GM21390 (cell line): ENCODE measurements at regions not wholly inside any gene's neighbourhood (a gene's known extent, or its start where the extent isn't known, plus 50 kb on each side); places are given as distances from the start of the nearest gene placed in this dataset.
A peak's percentile ranks its signal among the peaks of the same experiment; 100 is the strongest.

Experiments used
- ATAC-seq: cut with Tn5 transposase; IDR thresholded peaks from one replicate; pipeline ENCODE4 v1.9.1; 2021; ENCODE audit not compliant: unreplicated experiment

DNA sequence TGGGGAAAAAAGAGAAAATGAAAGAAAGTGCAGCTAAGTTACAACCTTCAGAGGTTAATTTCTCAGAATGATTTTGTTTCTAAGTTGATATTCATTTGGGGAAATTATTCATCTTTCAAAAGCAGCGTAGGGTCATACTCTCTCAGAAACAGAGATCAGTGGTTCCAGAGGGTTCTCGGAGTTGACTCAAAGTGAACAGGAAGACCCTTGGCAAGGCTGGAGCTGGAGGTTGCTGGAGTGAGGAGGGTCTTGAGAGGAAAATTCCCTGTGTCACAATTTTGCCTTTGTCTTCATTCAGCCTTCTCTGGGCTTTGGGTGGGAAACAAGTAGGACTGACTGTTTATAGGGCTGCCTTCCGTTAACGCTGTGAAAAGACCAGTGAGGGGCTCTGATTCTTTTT lies 168.2 kb downstream of the ICOS start:
- no peak for ATAC-seq

DNA sequence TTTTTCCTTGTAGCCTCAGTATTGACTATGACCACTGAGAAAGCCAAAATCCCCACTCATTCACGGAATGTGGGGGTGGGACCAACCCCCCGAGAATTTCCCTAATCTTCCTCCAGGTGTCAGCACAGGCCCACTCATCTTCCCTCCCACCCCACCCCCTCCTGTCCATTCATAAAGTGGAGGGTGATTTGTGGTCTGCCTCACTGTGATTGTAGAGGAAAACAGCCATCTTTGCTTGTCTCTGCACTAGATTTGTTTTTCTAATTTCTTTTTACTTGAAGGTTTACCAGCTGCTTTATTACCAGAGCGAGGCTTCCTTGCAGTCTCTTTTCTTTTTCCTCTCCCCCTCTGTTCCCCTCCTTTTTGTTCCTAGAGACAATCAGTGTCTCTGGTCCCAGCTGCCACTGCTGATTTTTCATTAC lies 171.8 kb downstream of the ICOS start:
- ATAC-seq = no peak

DNA sequence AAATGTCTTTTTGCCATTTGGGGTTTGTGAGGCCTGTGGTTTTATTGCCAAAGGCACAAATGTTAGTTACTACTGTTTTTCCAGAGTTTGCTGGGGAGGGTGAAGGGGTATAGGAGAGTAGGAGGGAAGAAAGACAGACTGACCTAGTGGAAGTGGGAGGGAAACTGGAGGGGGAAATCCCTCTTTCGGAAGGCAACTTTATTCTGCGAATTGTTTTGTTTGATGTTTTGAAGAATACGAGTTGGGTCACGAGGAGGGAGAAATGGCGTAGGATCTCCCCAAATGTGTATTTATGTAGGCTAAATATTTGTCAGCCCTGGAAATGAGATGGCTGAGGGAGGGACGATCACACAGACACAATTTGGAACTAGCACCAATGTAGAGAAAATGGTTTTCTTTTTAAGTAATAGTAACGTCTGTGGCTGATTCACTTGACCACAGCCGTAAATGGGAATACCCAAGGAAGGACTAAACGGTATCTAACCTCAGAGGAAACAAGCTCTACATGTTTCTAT lies 172.3 kb downstream of the ICOS start:
- no peak for ATAC-seq

DNA sequence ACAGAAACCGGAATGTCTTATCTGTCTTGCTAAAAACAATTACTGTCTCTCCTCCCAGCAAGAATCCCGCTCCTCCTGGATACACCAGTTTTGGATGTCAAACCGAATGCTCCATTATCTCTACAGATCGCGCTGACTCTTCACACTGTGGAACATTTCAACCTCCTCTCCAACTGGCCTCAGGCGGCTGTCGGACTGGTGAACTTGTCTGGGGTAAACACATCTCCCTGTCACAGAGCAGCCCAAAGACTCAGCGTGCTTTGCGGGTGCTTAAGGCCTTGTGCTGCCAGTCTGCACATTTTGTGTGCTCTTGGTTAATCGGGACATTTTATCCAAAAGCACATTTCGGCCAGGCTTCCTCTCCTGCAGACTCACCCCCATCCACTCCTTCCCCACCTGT lies 173.1 kb downstream of the ICOS start:
- no peak for ATAC-seq

DNA sequence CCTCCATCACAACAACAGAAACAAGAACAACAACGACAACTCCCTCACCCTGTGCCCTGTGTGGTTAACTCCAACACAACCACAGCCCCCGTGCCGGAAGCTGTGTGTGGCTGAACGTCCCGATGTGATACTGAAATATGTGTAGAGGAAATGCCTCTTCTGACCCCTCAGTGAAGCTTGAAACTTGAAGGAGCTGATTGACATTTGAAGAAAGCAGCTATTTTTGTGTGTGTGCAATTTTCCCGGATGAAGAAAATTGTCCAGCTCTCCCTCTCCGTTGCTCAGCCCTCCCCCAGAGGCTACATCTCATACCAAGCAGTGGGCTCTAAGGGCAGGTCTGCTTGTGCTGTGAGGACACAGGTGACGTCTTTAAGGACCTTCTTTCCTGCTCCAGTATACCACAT lies 173.8 kb downstream of the ICOS start:
- ATAC-seq = peak; percentile 98

DNA sequence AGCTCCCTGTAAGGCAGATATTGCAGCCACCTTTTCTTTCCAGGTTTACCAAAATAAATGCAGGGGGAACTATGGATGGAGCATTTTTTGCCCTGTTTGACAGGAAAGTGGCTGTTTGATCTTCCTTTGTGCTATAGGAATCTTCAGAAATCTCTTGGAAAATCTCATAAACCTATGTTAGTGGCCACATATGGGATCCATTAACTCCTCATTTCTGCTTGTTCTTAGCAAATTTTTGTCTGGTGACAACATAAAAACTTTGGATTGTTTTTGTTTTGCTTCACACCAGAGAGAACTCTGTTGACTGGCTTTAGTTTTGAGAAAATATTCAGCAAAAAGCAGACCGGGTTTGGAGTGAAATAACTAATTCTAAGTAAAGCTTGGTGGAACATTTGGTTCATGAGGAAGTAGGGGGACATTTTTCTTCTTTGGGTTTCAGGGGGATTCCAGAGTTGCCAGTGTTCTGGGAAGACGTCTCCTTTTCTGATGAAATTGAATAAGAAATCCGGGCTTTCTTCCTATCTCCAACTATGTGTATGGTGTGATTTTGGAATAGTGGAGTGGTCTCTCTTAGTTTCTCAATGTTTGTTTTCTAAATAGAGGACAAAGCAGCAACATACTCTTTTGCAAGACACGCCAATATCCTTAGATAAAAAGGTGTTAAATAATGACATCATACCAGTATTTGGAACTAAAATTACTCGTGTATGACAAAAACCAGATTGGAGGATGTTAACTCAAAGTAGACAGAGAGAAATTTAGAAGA lies 174.4 kb downstream of the ICOS start:
- ATAC-seq = no peak

DNA sequence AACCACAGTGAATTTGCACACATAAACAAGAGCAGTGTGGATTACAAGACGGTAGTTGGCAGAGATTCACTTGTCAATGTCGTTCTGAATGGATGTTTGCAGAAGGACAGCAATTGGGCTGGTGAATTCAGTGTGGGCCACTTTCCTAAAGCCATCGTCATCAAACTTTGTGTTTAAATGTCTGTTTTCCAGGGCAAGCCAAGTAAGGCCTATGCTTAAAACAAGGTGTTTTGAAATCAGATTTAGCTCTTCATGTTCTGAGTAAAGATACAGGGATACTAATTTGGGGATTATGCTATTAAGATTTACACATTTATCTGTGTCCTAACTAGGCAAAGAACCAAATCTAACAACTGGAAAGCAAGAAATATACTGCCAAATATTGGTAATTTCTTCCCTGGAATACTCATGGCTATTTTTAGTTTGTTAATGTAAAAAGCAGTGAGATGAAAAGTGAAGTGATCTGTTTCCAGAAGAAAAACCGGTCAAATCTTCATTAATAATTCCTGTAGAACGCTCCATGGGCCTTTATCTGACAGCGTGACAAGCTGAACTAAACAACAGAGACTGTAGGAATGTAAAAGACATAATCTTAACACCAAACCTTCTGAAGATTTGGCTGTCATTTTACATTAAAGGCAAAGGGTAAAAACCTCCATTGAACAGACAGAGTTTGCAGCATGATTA lies 175.7 kb downstream of the ICOS start:
- ATAC-seq = no peak

DNA sequence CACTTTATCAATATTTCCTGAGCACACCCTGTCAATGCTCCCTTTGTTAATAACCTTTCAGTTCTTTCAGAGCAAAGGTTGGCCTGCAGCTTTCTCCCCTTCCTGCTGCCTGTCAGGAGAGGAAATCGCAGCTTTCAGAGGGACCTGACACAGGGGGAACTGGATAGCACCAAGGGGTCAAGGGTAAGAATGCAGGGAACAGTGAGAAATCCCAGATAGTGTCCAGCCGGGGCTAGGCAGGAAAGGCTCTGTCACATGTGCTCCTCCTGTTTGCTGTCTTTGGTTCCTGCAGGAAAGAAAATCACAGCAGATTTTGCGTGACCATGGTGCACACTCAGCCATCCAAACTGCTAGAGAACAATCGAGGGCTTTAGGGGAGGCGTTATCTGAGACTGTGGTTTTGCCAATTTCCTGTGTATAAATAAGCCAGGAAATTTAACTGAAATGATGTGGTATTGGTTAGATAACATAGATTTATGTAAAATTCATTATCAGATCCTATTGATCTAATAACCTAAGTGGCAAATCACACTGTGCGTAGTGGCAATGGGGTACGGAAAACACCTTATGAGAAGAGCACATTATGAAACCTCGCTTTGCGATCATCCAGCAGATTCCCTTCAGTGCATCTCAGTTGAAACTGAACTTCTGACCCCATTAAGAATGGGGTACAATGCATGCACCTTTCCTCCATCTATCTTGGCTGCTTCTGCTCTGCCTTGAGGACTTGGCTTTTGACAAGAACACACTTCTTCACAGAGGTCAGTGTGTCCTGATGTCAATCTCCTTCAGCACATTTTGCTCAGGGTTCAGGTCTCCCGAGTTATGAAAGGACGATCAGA lies 178.0 kb downstream of the ICOS start:
- ATAC-seq = no peak

DNA sequence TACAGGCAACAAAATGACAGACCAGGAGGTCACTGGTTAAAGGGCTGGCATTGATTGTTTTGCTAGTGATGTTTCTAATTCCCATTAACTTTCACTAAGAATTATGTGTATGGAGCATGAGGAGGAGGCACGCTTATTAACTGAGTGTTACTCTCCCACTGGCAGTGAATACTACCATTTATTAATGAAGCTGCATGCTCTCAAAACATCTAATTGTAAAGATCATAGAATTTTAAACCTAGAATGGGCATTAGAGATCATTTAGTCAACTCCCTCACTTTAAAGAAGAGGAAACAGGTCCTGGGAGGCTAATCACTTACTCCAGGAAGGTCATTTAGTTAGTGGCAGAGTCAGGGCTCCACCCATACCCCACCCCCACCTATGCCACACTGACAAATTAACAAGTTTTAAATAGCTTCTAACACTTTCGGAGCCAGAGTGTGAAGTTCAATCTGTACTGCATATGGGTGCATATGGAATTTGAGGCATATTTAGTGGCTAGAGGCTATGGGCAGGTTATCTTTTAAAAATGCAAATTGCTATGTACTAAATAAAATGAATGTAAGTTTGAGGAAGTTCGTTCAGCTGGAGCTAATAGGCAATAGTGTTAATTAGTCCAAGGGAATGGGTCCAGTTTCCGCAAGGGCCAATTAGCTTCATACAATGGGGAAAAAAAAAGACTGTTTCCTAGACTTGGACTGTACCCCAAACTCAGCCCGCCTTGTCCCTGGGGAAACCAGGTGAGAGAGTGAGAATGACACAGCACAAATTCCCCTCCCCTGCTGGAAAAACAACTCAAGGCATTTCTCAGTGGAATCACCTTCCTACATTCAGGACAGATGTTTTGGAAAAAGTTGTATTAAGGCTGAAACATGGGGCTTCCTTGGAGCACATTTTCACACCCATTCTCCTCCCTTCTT lies 178.8 kb downstream of the ICOS start:
- ATAC-seq = no peak

DNA sequence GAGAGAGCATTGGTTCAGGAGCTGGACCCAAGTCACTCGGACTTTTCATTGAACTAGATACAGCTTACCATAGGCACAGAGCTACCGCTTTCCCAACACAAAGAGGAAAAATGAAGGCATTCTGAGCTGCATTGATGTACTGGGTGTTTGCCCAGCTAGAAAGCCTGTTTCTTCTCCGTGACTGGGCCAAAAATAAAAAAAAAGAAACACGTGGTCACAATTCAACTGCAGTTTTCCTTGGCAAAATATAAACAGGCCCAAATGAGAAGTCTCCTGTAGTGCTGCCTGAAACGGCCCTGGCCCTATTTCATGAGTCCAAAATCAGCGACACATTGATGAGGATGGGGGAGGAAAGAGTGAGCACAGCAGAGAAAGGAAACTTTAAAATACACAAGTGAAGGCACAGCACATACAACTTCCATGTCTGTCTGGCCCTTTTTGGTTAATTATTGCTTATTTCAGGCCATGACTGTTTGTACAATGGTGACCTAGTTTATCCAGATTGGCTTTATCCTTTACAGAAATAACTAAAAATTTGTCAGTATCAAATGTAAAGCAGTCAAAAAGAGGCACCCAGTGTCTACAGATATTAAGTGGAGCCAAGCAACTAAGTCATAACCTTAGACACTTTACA lies 179.7 kb downstream of the ICOS start:
- ATAC-seq = no peak

DNA sequence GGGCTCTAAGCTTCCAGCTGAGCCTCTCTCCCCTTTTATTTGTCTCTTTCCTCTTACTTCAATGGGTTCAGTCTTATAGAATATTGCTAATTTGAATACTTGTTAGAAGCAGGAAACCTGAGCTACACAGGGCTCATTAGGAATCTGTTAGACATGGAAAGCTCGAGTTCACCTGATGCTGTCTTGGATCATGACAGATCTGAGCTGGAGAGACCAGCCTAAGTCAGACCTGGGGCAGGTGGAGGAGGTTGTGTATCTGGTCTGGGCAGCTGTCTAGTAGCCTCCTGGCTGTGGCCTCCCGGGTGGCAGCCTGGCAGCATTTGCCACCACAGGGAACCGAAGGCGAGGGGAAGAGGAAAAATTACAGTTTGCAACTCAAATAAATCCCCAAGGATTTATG lies 185.9 kb downstream of the ICOS start:
- no peak for ATAC-seq

DNA sequence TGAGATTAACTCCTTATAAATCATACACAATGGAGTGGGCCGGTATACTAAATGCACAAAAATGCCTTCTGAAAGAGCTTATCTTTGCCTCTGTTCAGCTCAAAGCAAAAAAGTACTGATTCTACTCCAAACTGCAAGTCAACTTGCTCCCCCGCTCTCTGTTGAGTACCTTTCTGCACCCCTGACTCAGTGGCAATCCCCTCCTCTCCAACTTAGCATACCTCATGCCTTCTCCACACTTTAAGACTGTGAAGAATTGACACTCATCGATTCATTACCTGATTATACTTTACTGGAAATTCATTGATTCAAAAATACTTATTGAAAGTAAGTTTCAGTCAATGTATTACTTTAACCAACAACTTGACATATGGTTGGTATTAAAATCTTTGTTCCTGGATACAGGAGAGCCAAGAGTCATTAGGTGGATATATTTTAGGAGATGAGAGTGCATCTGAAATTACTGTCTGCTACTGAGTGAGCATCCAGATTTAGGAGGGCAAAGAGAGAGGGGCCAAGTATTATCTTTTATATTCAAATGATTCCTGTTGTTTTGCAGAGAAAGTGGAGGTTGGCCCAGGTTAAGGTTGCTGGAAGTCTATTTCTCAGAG lies 187.7 kb downstream of the ICOS start:
- no peak for ATAC-seq

DNA sequence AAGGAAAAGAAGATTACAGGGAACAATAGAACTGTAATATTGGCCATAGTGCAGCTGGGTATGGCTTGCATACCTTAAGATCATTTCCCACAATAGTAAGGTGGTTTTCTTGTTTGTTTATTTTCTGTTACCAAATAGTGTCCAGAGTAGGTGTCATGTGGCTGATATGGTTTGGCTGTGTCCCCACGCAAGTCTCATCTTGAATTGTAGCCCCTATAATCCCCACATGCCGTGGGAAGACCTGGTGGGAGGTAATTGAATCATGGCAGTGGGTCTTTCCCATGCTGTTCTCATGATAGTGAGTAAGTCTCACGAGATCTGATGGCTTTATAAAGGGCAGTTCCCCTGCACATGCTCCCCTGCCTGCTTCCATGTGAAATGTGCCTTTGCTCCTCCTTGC lies 190.1 kb downstream of the ICOS start:
- no peak for ATAC-seq

DNA sequence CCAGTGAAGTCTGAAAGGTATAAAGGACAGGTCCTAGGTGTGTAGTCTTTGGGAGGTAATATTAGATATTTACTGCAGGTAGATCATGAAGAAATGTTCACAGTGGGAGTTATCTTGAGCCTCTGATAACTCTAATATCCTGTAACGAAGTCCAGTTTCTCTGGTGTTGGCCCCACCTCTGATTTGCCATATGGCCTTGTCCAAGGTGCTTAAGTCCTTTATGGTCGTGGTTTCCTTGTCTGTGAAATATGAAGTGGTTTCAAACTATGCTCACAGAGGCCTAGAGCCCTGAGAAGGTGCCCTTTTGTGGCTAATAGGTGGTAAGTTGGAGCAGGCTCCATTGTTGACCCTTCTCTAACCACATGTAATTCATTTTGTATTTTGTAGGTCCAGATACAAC lies 190.7 kb downstream of the ICOS start:
- ATAC-seq = no peak

DNA sequence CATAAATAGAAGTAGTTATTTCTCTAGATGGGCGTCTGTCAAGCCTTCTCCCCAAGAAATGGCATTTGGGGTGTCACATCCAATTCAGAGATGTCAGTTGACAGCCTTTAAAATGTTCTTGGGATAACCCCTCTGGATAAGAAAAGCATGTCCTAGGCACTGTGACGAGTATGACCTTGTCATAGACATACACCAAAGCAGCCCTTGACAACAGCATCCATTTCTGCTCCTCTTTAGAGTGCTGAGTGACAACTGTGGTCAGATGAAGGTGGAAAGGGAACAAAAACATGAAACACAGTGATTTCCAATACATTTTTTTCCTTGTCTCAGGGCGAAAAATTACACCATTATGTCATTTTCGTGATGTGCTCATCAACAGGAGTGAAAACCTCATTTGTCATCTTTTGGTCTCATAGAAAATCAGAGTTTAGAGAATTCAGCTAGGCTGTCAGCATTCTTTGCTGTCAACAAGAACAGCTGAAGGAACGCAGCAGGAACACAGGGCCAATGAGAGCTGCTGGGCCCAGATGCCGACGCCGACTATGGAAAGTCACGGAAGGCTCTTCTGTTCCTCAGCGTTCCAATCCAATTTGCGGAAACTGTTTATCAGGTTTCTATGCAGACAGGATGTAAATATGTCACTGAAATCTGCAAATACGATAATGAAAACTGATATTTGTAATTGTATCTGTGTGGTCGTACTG lies 193.2 kb downstream of the ICOS start:
- ATAC-seq = no peak

DNA sequence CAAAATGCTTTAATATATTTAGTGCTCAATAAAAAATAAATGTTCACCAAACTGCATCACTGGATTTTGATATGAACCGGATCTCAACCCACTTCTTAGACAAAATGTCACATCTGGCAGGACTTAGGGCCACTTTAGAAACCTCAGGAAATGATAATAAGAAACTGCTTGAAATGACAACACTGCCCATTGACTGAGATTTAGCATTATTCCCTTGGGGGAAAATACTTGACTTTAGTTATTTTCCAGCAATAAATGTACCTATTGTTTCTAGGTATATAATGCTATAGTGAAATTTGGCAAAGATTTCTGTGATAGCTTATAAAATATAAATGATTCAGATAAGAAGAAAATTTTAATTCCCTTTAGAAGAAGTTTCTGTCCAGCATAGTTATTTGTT lies 195.1 kb downstream of the ICOS start:
- no peak for ATAC-seq

DNA sequence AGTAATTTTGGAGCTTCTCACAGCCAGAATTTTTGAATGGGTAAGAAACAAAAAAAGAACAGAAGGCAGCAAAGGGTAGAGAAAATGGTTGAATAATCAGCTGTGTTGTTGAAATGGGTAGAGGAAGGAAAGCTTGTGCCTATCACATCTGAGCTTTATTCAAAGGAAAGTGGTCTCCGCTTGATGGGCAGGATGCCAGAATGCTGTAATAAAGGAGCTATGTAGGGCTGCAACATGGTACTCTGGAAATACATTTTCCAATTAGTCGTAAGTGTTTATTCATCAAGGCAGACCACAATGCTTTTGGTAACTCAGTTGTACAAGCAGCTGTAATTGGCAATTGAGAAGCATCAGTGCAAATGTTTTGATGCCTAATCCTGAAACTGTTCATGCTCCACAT lies 196.9 kb downstream of the ICOS start:
- no peak for ATAC-seq

DNA sequence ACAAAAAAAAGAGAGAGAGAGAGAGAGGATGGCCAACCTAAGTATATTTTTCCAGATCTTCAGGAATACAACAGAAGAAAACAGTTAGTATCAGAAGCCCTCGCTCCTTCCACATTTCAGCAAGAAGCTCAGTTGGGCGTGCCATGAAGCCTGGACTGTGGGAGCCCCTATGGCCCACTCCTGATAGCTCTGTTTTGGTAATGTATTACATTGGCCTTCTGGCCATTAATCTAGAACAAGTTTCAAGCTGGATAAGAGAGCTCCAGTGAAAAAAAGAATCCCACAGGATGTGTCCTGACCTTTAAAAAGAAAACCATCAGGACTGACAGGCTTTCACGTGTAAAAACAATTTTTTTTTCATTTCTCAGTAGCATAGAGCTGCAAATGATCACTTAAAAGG lies 197.9 kb downstream of the ICOS start:
- no peak for ATAC-seq

DNA sequence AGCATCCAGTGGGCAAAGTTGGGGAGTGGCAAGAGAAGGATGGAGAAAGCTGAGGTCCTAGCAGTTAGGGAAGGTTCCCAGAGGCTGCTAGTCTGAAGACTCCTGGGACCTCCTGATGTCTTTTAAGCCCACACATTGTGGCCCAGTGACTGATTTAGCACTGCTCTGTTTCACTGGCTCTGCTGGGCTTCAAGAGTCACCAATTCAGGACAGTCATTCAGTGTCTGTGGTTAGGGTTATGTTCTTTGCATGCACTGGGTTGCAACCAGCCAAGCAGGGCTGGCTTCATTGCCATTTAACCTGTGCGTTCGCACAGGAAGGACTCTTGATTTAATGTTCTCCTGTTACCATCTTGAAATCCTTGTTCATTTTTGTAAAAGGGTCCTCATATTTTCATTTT lies 199.2 kb downstream of the ICOS start:
- no peak for ATAC-seq
